MM.1S (cell line): ENCODE measurements at regions not wholly inside any gene's neighbourhood (a gene's known extent, or its start where the extent isn't known, plus 50 kb on each side); places are given as distances from the start of the nearest gene placed in this dataset.

Source experiments
- DNase-seq: peaks from one replicate; pipeline ENCODE4 v3.0.0-alpha.2; 2015
- H2AFZ ChIP-seq: fragments of 300-600 bp; sonication (generic); 2 replicates; pipeline ENCODE4 v1.6.0; 2016; ENCODE audit warnings: antibody characterized with exemption, low read length
- H3F3A ChIP-seq: fragments of 300-600 bp; sonication (generic); 2 replicates; pipeline ENCODE4 v1.6.1; 2016; ENCODE audit warnings: mild to moderate bottlenecking, antibody characterized with exemption, low read length, moderate library complexity, mixed read lengths; ENCODE audit not compliant: insufficient read depth
- H3K27ac ChIP-seq: fragments of 300-600 bp; sonication (generic); 2 replicates; pipeline ENCODE4 v1.5.1; 2016; ENCODE audit warnings: mild to moderate bottlenecking, low read length
- H3K27me3 ChIP-seq: fragments of 300-600 bp; sonication (generic); replicated peaks from 2 replicates; pipeline ENCODE4 v1.6.0; 2016; ENCODE audit warnings: low read length; ENCODE audit not compliant: insufficient read depth
- H3K36me3 ChIP-seq: fragments of 300-600 bp; sonication (generic); replicated peaks from 2 replicates; pipeline ENCODE4 v1.6.1; 2016; ENCODE audit warnings: mild to moderate bottlenecking, low read length, mixed read lengths; ENCODE audit not compliant: insufficient read depth
- H3K4me1 ChIP-seq: fragments of 300-600 bp; sonication (generic); 2 replicates; pipeline ENCODE4 v1.6.1; 2016; ENCODE audit warnings: low read length, mixed read lengths
- H3K4me2 ChIP-seq: fragments of 300-600 bp; sonication (generic); 2 replicates; pipeline ENCODE4 v1.6.0; 2016; ENCODE audit warnings: low read depth, low read length
- H3K4me3 ChIP-seq: fragments of 300-600 bp; sonication (generic); 2 replicates; pipeline ENCODE4 v1.5.1; 2016; ENCODE audit warnings: low read length, mixed read lengths
- H3K79me2 ChIP-seq: fragments of 300-600 bp; sonication (generic); 2 replicates; pipeline ENCODE4 v1.6.1; 2016; ENCODE audit warnings: mixed run types, low read length, mixed read lengths
- H3K9ac ChIP-seq: fragments of 300-600 bp; sonication (generic); 2 replicates; pipeline ENCODE4 v1.6.1; 2016; ENCODE audit warnings: low read length, mixed read lengths
- H3K9me2 ChIP-seq: fragments of 300-600 bp; sonication (generic); replicated peaks from 2 replicates; pipeline ENCODE4 v1.6.1; 2016; ENCODE audit warnings: mild to moderate bottlenecking, low read length, mixed read lengths; ENCODE audit not compliant: insufficient read depth
- H3K9me3 ChIP-seq: fragments of 300-600 bp; sonication (generic); replicated peaks from 2 replicates; pipeline ENCODE4 v1.6.1; 2016; ENCODE audit warnings: mild to moderate bottlenecking, low read length, mixed read lengths; ENCODE audit not compliant: insufficient read depth
- H4K20me1 ChIP-seq: fragments of 300-600 bp; sonication (generic); 2 replicates; pipeline ENCODE4 v1.6.1; 2016; ENCODE audit warnings: mild to moderate bottlenecking, low read length, moderate library complexity, mixed read lengths; ENCODE audit not compliant: insufficient read depth
- CTCF ChIP-seq: fragments of 300-600 bp; sonication (generic); IDR thresholded peaks from 2 replicates; pipeline ENCODE4 v1.5.1; 2016; ENCODE audit warnings: antibody characterized with exemption, low read length, mixed read lengths
- EZH2 ChIP-seq: fragments of 300-600 bp; sonication (generic); optimal IDR thresholded peaks from 2 replicates; pipeline ENCODE3; 2017; ENCODE audit warnings: low read depth, mild to moderate bottlenecking, antibody characterized with exemption, low read length, mixed read lengths
- EZH2phosphoT487 ChIP-seq: fragments of 300-600 bp; sonication (generic); IDR thresholded peaks from 2 replicates; pipeline ENCODE4 v1.6.1; 2018; ENCODE audit warnings: antibody characterized with exemption, low read length

- DNase-seq, result no peak
- TF ChIP-seq CTCF (no peak), EZH2phosphoT487 (no peak), EZH2 (no peak)
- H3K27me3 ChIP-seq, result no peaks in the 10 kb centered on the region
- H3K4me2 ChIP-seq, result no peak overlapping the region
- no peak overlapping the region for H3K27ac ChIP-seq
- H3K4me3 ChIP-seq, result no peak overlapping the region
- no peaks in the 10 kb centered on the region for H3K9me2 ChIP-seq
- H3K36me3 ChIP-seq, result no peaks in the 10 kb centered on the region
- H3K79me2 ChIP-seq, result no peaks in the 10 kb centered on the region
- H3K9me3 ChIP-seq, result no peaks in the 10 kb centered on the region
- no peaks in the 10 kb centered on the region for H3K4me1 ChIP-seq
- H3K9ac ChIP-seq, result no peak overlapping the region
- H4K20me1 ChIP-seq, result no peaks in the 10 kb centered on the region
- H2AFZ ChIP-seq, result no peak overlapping the region
- H3F3A ChIP-seq, result no peaks in the 10 kb centered on the region
Measured at GRCh38 chr11:96925862-96926261, 536.0 kb downstream of the JRKL start.

GRCh38 chr11:96940227-96940626 is 550.4 kb downstream of the JRKL start:
- no peaks in the 10 kb centered on the region for H3K79me2 ChIP-seq

DNA sequence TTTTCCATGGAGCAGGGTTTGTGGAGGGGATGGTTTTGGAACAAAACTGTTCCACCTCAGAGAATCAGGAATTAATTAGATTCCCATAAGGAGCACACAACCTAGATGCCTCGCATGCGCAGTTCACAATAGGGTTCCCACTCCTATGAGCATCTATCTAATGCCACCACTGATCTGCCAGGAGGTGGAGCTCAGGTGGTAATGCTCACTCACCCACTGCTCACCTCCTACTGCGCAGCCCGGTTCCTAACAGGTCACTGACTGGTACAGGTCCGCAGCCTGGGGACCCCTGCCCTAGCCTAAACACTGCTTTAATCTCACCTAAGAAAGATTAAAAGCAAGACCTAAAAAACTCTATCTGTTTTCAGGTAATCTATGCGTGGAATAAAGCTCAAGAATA is 553.0 kb downstream of the JRKL start:
- DNase-seq, result no peak
- no peak overlapping the region for H3K27ac ChIP-seq
- H4K20me1 ChIP-seq, result no peaks in the 10 kb centered on the region
- H3K9me2 ChIP-seq, result no peaks in the 10 kb centered on the region
- H3K79me2 ChIP-seq, result no peaks in the 10 kb centered on the region
- H3F3A ChIP-seq, result no peaks in the 10 kb centered on the region
- no peaks in the 10 kb centered on the region for H3K4me1 ChIP-seq
- no peaks in the 10 kb centered on the region for H3K27me3 ChIP-seq
- H3K9me3 ChIP-seq, result no peaks in the 10 kb centered on the region
- no peak overlapping the region for H3K4me3 ChIP-seq
- H3K36me3 ChIP-seq, result no peaks in the 10 kb centered on the region
- TF ChIP-seq EZH2 (no peak), EZH2phosphoT487 (no peak), CTCF (no peak)
- H2AFZ ChIP-seq, result no peak overlapping the region
- no peak overlapping the region for H3K9ac ChIP-seq
- no peak overlapping the region for H3K4me2 ChIP-seq

More at GRCh38 chr11:96940227-96940626, 550.4 kb downstream of the JRKL start:
- no peaks in the 10 kb centered on the region for H3F3A ChIP-seq
- H3K4me2 ChIP-seq, result no peak overlapping the region
- H3K9ac ChIP-seq, result no peak overlapping the region
- H4K20me1 ChIP-seq, result no peaks in the 10 kb centered on the region
- TF ChIP-seq CTCF (no peak), EZH2phosphoT487 (no peak), EZH2 (no peak)
- no peak overlapping the region for H3K4me3 ChIP-seq
- H3K9me2 ChIP-seq, result no peaks in the 10 kb centered on the region
- no peaks in the 10 kb centered on the region for H3K4me1 ChIP-seq
- no peaks in the 10 kb centered on the region for H3K9me3 ChIP-seq
- no peaks in the 10 kb centered on the region for H3K36me3 ChIP-seq
- H3K27me3 ChIP-seq, result no peaks in the 10 kb centered on the region
- H3K27ac ChIP-seq, result no peak overlapping the region
- DNase-seq, result no peak
- H2AFZ ChIP-seq, result no peak overlapping the region

- H3K9me3 ChIP-seq, result no peaks in the 10 kb centered on the region
- TF ChIP-seq CTCF (no peak), EZH2phosphoT487 (no peak), EZH2 (no peak)
- no peaks in the 10 kb centered on the region for H3K79me2 ChIP-seq
- H3K9ac ChIP-seq, result no peak overlapping the region
- no peak overlapping the region for H3K4me2 ChIP-seq
- no peak overlapping the region for H2AFZ ChIP-seq
- no peaks in the 10 kb centered on the region for H4K20me1 ChIP-seq
- no peaks in the 10 kb centered on the region for H3K27me3 ChIP-seq
- no peaks in the 10 kb centered on the region for H3K9me2 ChIP-seq
- H3F3A ChIP-seq, result no peaks in the 10 kb centered on the region
- no peaks in the 10 kb centered on the region for H3K36me3 ChIP-seq
- no peaks in the 10 kb centered on the region for H3K4me1 ChIP-seq
- H3K27ac ChIP-seq, result no peak overlapping the region
- H3K4me3 ChIP-seq, result no peak overlapping the region
- DNase-seq, result no peak
Measured at GRCh38 chr11:96943970-96944369, 554.2 kb downstream of the JRKL start.
